ENCODE measurements at regions not wholly inside any gene's neighbourhood (a gene's known extent, or its start where the extent isn't known, plus 50 kb on each side); places are given as distances from the start of the nearest gene placed in this dataset.

GRCh38 chr18:77366067-77366719 is 116.5 kb downstream of the GALR1 start:
- Histone ChIP-seq H3K27ac (ENCODE audit: low read length) (no peak overlapping the region), H3K79me2 (ENCODE audit: insufficient read depth, low read length) (no peaks in the 10 kb centered on the region), H3K9me3 (ENCODE audit: insufficient read depth, low read length, severe bottlenecking) (peaks cover 17% of the 10 kb centered on the region), H2AFZ (ENCODE audit: low read depth, low read length) (no peak overlapping the region), H3K36me3 (ENCODE audit: insufficient read depth, low read length) (no peaks in the 10 kb centered on the region), H3K9ac (ENCODE audit: low read depth, low read length) (no peak overlapping the region), H3K4me2 (ENCODE audit: insufficient read depth, low read length) (no peak overlapping the region), H3K4me3 (ENCODE audit: low read depth in 1 of 2, low read length in 2 of 2) (no peak overlapping the region), H3K4me1 (ENCODE audit: insufficient read depth, low read length) (no peaks in the 10 kb centered on the region), H3K27me3 (ENCODE audit: insufficient read depth, low read length, poor library complexity) (no peaks in the 10 kb centered on the region), H4K20me1 (ENCODE audit: insufficient read depth, low read length) (no peaks in the 10 kb centered on the region)
- no peak for DNase-seq
- ATAC-seq (ENCODE audit: insufficient read depth, low read depth) = no peak
- TF ChIP-seq EZH2 (IDR thresholded peaks at IDR 0.05; ENCODE audit: borderline replicate concordance, low read depth, low read length, severe bottlenecking) = no peak
- TF ChIP-seq, protein P1, sequence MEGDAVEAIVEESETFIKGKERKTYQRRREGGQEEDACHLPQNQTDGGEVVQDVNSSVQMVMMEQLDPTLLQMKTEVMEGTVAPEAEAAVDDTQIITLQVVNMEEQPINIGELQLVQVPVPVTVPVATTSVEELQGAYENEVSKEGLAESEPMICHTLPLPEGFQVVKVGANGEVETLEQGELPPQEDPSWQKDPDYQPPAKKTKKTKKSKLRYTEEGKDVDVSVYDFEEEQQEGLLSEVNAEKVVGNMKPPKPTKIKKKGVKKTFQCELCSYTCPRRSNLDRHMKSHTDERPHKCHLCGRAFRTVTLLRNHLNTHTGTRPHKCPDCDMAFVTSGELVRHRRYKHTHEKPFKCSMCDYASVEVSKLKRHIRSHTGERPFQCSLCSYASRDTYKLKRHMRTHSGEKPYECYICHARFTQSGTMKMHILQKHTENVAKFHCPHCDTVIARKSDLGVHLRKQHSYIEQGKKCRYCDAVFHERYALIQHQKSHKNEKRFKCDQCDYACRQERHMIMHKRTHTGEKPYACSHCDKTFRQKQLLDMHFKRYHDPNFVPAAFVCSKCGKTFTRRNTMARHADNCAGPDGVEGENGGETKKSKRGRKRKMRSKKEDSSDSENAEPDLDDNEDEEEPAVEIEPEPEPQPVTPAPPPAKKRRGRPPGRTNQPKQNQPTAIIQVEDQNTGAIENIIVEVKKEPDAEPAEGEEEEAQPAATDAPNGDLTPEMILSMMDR (IDR thresholded peaks at IDR 0.05; ENCODE audit: borderline replicate concordance, extremely low read depth, low read length, poor library complexity, severe bottlenecking) = no peak

DNA sequence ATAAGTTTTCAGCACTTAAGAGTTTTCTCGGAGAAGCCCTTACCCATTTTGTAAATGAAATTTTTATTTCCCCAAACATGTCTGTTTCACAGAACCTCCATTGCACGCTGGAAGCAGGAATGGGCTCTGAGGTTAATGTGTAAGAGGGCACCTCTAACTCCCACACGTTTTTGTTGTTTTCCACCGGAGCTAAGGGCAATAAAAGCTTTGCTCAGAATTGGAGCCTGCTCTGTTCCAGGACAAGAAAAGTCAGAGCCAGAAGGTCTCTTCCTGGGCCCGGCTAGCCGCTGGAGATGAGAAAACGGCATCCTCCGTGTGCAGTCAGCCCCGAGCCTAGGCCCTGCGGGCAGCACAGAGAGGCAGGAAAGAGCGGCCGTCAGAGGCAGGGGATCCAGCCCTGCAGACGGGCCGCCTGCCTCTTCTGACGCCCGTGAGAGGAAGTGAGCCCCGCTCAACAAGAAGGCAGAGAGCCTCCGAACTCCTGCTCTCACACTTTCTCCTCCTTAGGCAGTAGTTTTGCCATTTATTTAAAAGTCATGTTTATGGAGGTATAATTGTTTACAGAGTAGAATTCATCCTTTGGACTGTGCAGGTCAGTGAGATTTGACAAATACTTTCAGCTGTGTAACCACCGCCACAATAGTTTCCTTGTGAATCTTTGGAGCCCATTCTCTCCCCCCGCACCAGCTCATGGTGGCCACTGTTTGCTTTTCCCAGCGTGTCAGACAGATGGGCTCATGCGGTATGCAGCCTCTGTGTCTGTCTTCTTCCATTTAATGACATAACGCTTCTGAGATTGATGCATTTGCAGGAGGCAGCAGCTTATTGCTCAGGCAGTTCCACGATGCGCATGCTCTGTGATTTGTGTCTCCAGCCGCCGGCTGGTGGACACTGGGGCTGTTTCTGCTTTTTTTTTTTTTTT is 117.3 kb downstream of the GALR1 start:
- H3K27me3 ChIP-seq (ENCODE audit: insufficient read depth, low read length, poor library complexity) = no peaks in the 10 kb centered on the region
- H4K20me1 ChIP-seq (ENCODE audit: insufficient read depth, low read length) = no peaks in the 10 kb centered on the region
- H3K36me3 ChIP-seq (ENCODE audit: insufficient read depth, low read length) = no peaks in the 10 kb centered on the region
- no peak for TF ChIP-seq EZH2 (IDR thresholded peaks at IDR 0.05; ENCODE audit: borderline replicate concordance, low read depth, low read length, severe bottlenecking)
- TF ChIP-seq, protein P1 (IDR thresholded peaks at IDR 0.05; ENCODE audit: borderline replicate concordance, extremely low read depth, low read length, poor library complexity, severe bottlenecking) = no peak
- DNase-seq (no peak), ATAC-seq (ENCODE audit: insufficient read depth, low read depth) (no peak)
- no peak overlapping the region for H2AFZ ChIP-seq (ENCODE audit: low read depth, low read length)
- H3K4me3 ChIP-seq (ENCODE audit: low read depth in 1 of 2, low read length in 2 of 2) = no peak overlapping the region
- H3K4me2 ChIP-seq (ENCODE audit: insufficient read depth, low read length) = no peak overlapping the region
- H3K4me1 ChIP-seq (ENCODE audit: insufficient read depth, low read length) = no peaks in the 10 kb centered on the region
- H3K79me2 ChIP-seq (ENCODE audit: insufficient read depth, low read length) = no peaks in the 10 kb centered on the region
- H3K9ac ChIP-seq (ENCODE audit: low read depth, low read length) = no peak overlapping the region
- no peak overlapping the region for H3K27ac ChIP-seq (ENCODE audit: low read length)
- peaks cover 17% of the 10 kb centered on the region for H3K9me3 ChIP-seq (ENCODE audit: insufficient read depth, low read length, severe bottlenecking)

GRCh38 chr18:77369644-77370043 is 120.0 kb downstream of the GALR1 start:
- no peaks in the 10 kb centered on the region for H3K79me2 ChIP-seq (ENCODE audit: insufficient read depth, low read length)
- no peak overlapping the region for H3K27ac ChIP-seq (ENCODE audit: low read length)
- no peak for ATAC-seq (ENCODE audit: insufficient read depth, low read depth)
- H3K4me2 ChIP-seq (ENCODE audit: insufficient read depth, low read length) = no peak overlapping the region
- H3K27me3 ChIP-seq (ENCODE audit: insufficient read depth, low read length, poor library complexity) = no peaks in the 10 kb centered on the region
- H4K20me1 ChIP-seq (ENCODE audit: insufficient read depth, low read length) = no peaks in the 10 kb centered on the region
- H3K4me1 ChIP-seq (ENCODE audit: insufficient read depth, low read length) = no peaks in the 10 kb centered on the region
- no peaks in the 10 kb centered on the region for H3K36me3 ChIP-seq (ENCODE audit: insufficient read depth, low read length)
- TF ChIP-seq, protein P1 (IDR thresholded peaks at IDR 0.05; ENCODE audit: borderline replicate concordance, extremely low read depth, low read length, poor library complexity, severe bottlenecking) = no peak
- no peak for TF ChIP-seq EZH2 (IDR thresholded peaks at IDR 0.05; ENCODE audit: borderline replicate concordance, low read depth, low read length, severe bottlenecking)
- H3K9ac ChIP-seq (ENCODE audit: low read depth, low read length) = no peak overlapping the region
- DNase-seq = no peak
- H2AFZ ChIP-seq (ENCODE audit: low read depth, low read length) = no peak overlapping the region
- H3K4me3 ChIP-seq (ENCODE audit: low read depth in 1 of 2, low read length in 2 of 2) = no peak overlapping the region
- peaks cover 17% of the 10 kb centered on the region for H3K9me3 ChIP-seq (ENCODE audit: insufficient read depth, low read length, severe bottlenecking)

Measured in DND-41 (cell line).